NCI-H345 (cell line): ENCODE measurements at regions not wholly inside any gene's neighbourhood (a gene's known extent, or its start where the extent isn't known, plus 50 kb on each side); places are given as distances from the start of the nearest gene placed in this dataset.
"Not testable (repeated sequence)": the region's sequence is repeated elsewhere in the genome, so short reads cannot be mapped to it uniquely, and the experiment has no call there.

ENCODE experiments used
- DNase-seq: peaks from one replicate; lab custom pipeline; 2025; lab: John Stamatoyannopoulos, UW

- not testable (repeated sequence) for DNase-seq
These were observed 74.3 kb upstream of the SOX13 start for GRCh38 chr1:203998571-203998970.

- no peak for DNase-seq
These were observed 73.3 kb upstream of the SOX13 start for GRCh38 chr1:203999618-204000017.

GRCh38 chr1:204001166-204001901 lies 71.6 kb upstream of the SOX13 start:
- no peak for DNase-seq

- DNase-seq = no peak
These were observed 70.3 kb upstream of the SOX13 start for GRCh38 chr1:204002614-204003013.

GRCh38 chr1:204003536-204003935 lies 69.4 kb upstream of the SOX13 start:
- no peak for DNase-seq

- DNase-seq = no peak
These were observed 61.5 kb upstream of the SOX13 start for GRCh38 chr1:204011426-204011825.

- no peak for DNase-seq
These were observed 59.9 kb upstream of the SOX13 start for GRCh38 chr1:204013052-204013451.

DNA sequence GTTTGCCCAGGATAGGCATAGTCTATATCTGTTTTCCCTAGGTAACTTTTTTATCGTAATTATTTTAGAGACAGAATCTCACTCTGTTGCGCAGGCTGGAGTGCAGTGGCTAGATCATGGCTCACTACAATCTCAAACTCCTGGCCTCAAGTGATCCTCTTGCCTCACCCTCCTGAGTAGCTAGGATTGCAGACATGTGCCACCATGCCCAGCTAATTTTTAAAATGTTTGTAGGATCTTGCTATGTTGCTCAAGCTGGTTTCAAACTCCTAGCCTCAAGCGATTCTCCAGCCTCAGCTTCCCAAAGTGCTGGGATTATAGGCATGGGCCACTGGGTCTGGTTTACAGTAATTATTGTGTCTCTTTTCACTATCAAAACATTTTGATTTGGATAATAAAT lies 58.6 kb upstream of the SOX13 start:
- no peak for DNase-seq

GRCh38 chr1:204014961-204015360 lies 58.0 kb upstream of the SOX13 start:
- not testable (repeated sequence) for DNase-seq

DNA sequence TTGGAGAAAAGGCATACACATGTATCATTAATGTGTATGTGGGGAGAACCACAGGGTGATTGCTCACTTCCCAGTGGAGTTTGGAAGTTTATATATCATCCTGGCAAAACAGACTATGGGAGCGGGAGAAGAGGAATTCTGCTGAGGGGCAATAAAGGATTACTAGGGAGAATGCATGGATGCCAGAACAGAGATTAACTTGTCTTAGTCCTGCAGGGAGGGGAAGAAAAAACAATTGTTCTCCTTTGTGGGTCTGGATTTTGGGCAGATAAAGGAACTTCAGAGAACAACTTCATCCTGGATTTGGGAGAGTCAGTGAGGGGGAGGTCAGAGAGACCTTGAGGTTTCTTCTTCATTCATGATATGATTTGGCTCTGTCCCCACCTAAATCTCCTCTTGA lies 55.9 kb upstream of the SOX13 start:
- DNase-seq = no peak

DNA sequence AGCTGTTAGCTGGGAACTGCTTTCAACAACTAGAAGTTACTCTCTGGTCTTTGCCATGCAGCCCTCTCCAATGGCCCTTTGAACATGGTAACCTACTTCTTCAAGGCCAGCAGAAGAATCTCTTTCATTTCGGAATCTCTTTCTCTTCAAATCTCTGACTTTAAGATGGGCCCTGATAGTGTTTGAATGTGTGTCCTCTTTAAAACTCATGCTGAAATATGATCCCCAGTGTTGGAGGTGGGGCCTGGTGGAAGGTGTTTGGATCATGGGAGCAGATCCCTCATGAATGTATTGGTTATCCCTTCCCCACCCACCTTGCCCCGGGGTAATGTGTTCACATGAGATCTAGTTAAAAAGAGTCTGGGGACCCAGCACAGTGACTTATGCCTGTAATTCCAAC lies 54.5 kb upstream of the SOX13 start:
- DNase-seq = no peak
